ENCODE measurements at regions not wholly inside any gene's neighbourhood (a gene's known extent, or its start where the extent isn't known, plus 50 kb on each side); places are given as distances from the start of the nearest gene placed in this dataset.

DNA sequence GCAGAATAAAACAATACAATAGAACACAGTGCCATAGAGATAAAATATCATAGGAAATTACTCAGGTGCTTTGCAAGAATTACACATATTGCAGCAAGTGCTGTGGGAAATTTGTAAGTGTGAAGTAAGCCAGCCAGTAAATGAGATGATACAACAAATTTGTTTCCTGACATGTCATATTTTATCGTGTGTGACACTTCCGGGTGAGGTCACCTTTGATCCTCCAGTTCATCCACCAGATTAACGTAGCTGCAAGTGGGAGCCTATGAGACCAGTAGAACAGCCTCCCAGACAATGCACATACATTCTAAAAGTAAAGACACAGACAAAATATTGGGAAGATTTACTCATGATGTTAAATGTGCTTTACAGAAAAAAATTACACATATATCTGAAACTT is 72.2 kb downstream of the PRDM9 start:
- DNase-seq (ENCODE audit: extremely low read depth, low read depth): no peak

DNA sequence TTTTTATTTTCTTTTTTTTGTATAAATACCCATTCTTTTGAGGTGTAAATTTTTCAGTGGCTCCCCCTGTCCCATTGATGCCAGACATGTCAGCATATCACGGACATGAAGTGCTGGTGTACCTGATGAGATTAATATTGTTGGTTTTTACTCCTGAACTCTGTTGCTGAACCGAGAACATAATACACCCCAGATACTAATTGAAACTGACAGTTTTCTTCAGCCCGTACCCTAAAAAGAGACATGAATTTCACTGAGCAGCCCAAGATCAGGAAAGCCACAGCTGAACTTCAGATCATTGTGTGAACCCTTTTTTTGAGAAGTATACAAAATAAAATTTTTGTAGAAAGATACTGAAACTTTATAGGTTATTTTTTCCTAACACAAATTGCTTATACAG is 75.7 kb downstream of the PRDM9 start:
- no peak for DNase-seq (ENCODE audit: extremely low read depth, low read depth)

DNA sequence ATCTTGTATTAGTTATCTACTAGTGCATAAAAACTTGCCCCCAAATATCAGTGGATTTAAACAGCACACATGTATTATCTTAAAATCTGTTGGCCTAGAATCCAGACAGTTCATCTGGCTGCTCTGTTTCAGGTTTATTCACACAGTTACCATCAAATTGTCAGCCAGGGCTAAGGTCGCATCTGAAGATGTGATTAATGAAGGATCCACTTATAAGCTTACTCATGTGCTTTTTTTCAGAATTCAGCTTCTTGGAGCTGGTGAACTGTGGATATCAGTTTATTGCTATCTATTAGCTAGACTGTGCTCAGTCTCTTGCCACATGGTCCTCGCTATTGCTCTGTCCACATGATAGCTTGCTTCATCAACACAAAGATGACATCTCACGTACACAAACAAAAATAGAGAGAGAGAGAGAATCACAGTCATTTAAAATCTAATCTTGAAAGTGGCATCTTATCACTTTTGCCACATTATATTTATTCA is 81.5 kb downstream of the PRDM9 start:
- no peak for DNase-seq (ENCODE audit: extremely low read depth, low read depth)

DNA sequence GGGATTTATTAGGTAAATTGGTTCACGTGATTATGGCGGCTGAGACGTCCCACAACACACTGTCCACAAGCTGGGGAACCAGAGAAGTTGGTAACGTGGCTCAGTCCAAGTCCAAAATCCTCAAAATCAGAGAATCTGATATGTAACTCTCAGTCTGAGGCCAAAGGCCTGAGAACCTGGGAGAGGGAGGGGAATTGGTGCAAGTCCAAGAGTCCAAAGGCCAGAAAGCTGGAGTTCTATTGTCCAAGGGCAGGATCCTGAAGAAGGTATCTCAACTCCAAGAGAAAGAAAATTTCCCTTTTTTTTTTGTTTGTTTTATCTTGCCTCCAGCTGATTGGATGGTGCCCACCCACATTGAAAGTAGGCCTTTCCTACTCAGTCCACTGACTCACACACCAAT is 83.8 kb downstream of the PRDM9 start:
- no peak for DNase-seq (ENCODE audit: extremely low read depth, low read depth)

- DNase-seq (ENCODE audit: extremely low read depth, low read depth): no peak
Observed at GRCh38 chr5:23606927-23607326, 99.5 kb downstream of the PRDM9 start.

- DNase-seq (ENCODE audit: extremely low read depth, low read depth): no peak
Observed at GRCh38 chr5:23612701-23613100, 105.3 kb downstream of the PRDM9 start.

DNA sequence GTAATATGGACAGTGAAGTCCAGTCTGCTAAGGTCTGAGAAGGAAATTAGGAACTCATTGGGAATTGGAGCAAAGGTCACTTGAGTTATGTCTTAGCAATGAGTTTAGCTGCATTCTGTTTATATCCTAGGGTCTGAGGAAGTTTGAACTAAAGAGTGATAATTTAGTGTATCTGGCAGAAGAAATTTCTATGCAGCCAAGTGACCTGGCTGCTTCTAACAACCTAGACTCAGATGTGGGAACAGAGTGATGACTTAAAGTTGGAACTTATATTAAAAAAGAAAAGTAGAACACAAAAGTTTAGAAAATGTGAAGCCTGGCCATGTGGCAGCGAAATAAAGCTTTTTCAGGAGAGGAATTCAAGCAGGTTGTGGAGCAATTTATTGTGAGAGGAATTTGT is 106.2 kb downstream of the PRDM9 start:
- no peak for DNase-seq (ENCODE audit: extremely low read depth, low read depth)

GRCh38 chr5:23614422-23614821 is 107.0 kb downstream of the PRDM9 start:
- DNase-seq (ENCODE audit: extremely low read depth, low read depth): no peak

- DNase-seq (ENCODE audit: extremely low read depth, low read depth): no peak
Observed at GRCh38 chr5:23626961-23627360, 119.6 kb downstream of the PRDM9 start.

- DNase-seq (ENCODE audit: extremely low read depth, low read depth): no peak
Observed at GRCh38 chr5:23627976-23628375, 120.6 kb downstream of the PRDM9 start.

DNA sequence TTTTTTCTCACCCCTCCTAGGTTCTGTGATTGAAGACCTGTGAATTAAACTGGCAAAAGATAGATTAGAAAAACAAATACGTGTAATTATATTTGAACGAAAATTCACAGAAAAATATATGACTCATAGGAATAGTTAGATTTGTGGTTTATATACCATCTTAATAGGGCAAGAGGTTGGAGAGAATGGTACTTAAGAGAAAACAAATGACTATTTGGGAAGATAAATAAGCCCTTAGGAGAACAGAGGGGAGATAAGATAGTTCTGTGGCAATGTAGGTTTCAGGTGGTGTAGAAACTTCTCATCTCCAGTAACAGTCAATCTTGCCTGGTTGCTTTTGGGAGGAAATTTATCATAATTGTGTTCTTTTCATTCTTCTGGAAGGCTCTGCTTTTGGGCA is 122.0 kb downstream of the PRDM9 start:
- DNase-seq (ENCODE audit: extremely low read depth, low read depth): no peak

DNA sequence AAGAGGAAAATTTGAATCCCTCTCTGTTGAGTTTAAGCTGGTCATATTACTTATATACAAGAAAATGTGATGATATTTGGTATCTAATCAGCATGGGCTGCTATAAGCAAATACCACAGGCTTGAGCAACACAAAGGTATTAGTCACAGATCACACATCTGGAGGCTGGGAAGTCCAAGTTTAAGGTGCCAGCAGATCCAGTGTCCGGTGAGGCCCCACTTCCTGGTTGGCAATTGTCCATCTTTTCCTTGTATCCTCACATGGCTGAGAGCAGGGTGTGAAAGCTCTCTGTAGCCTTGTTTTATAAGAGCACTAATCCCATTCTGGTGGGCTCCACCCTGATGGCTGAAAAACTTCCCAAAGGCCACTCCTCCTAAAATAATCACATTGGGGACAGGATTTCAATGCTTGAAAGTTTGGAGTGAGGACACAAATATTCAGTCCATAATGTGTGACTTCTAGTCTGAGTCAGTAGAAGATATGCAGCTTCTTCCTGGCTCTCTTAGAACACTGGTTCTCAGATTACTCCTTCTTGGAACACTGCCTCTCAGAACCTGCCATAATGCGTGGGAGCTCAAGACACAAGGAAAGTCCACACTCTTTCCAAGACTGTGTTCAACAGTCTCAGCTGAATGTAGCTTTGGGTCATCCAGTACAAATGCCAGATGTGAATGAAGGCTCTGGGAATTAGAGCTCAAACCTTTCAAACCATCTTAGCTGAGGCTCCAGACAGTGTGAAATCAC is 124.1 kb downstream of the PRDM9 start:
- peak; percentile 1 for DNase-seq (ENCODE audit: extremely low read depth, low read depth)

DNA sequence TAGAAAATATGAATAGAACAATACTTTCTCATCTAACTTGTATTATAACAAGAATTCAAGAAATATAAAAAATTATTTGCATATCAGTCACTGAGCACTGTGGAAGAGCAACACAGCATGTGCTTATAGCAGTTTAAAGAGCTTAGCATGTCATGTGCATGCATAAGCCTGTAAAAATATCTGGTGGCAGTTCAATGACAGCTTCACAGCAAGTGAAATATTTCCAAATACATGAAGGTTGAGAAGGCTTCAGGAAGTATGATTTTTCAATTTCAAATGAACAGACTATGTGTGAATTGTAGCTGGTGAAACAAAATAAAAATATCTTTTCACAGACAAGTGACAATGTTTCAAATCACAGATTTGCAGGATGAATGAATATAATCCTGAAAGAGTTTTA is 128.5 kb downstream of the PRDM9 start:
- no peak for DNase-seq (ENCODE audit: extremely low read depth, low read depth)

- no peak for DNase-seq (ENCODE audit: extremely low read depth, low read depth)
Observed at GRCh38 chr5:23639326-23639725, 131.9 kb downstream of the PRDM9 start.

DNA sequence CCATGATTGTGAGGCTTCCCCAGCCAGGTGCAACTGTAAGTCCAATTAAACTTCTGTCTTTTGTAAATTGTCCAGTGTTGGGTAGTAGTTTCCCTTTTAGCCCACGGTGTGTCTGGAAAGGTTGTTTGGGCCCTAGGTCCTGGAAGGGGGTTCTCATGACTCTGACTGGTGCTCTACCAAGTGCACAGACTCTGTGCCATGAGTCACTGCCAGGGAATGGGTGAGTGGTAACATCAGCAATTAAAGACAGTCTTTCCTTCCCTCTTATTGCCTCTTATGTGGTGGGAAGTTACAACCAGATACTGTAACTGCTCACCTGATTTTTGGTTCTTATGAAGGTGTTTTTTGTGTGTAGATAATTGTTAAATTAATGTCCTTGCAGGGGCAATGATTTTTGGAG is 141.2 kb downstream of the PRDM9 start:
- no peak for DNase-seq (ENCODE audit: extremely low read depth, low read depth)

- no peak for DNase-seq (ENCODE audit: extremely low read depth, low read depth)
Observed at GRCh38 chr5:23649594-23649993, 142.2 kb downstream of the PRDM9 start.

DNA sequence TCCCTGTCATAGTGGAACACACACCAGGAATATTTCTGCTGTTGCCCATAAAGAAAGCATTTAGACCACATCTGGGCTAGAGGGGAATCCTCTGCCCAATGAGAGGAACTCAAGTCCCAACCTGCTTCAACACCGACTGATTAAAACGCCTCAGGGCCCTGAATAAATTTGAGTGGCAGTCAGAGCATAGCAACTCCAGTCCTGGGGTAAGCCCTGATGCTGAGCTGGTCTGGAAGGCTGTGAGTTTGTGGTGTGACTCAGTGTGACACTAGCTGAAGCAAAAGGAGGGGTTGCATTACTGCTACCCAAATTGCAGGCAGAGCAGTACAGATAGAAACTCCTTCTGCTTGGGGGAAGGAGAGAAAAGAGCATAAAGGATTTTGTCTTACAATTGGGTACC is 148.3 kb downstream of the PRDM9 start:
- no peak for DNase-seq (ENCODE audit: extremely low read depth, low read depth)

DNA sequence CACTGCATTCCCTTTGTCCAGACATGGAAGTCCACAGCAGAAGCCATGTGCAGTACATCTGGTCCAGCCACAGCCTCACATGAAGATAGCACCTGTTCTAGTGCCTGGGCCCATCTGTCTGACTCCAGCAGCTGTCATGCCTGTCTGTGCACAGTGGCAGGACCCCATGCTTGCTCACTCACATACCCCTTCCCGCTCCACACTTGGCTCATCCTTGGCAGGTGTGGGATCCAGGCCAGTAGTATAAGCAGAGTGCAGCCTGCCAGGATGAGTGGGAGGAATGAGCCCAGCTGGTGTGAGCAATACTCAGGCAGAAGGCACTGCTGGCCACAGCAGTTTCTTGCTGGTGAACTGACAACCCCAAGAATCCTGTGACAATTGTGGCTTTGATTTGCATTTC is 168.0 kb downstream of the PRDM9 start:
- DNase-seq (ENCODE audit: extremely low read depth, low read depth): no peak

DNA sequence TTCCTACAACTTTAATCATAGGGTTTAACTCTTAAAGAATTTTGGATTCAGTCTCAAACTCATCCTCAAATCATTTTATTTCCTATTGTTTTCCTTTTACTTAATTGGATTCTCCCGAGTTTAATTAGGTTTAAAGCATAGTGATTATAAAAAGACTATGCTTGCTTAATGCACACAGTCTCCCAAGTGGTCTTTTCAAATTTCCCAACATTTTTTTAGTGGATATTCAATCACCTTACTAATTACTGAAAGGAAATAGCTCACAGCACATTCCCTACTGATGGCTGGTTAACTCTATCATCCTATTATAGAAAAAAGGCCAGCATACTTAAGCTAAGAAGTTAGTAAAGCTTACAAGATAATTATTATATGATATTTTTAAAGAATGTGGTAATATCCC is 170.6 kb downstream of the PRDM9 start:
- no peak for DNase-seq (ENCODE audit: extremely low read depth, low read depth)

GRCh38 chr5:23684103-23684502 is 176.7 kb downstream of the PRDM9 start:
- DNase-seq (ENCODE audit: extremely low read depth, low read depth): no peak

GRCh38 chr5:23703940-23704855 is 196.8 kb downstream of the PRDM9 start:
- DNase-seq (ENCODE audit: extremely low read depth, low read depth): no peak

DNA sequence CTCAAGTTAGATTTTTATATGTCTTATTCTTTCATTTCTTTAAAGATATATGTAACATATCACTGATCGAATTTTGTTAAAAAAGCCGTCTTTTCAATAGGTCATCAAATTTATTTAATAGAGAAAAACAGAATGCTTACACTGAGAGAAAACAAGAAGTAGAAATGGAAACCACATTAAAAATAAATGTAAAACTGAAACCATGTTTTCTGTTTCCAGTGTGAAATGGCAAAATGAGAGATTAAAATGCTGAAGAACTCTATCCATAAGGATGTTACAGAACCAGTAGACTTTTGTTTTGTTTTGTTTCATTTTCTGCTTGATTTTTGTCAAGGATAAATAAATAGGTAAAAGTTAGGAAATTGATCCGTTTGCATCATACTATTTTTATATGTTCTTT is 210.1 kb downstream of the PRDM9 start:
- DNase-seq (ENCODE audit: extremely low read depth, low read depth): no peak
